DOHH2 (cell line): ENCODE measurements at regions not wholly inside any gene's neighbourhood (a gene's known extent, or its start where the extent isn't known, plus 50 kb on each side); places are given as distances from the start of the nearest gene placed in this dataset.

ENCODE experiments used
- H3F3A ChIP-seq: fragments of 200-600 bp; sonication (generic), shearing (Covaris generic); 2 replicates; pipeline ENCODE4 v1.6.0; 2016; ENCODE audit warnings: antibody characterized with exemption, mild to moderate bottlenecking; ENCODE audit not compliant: control insufficient read depth, insufficient read depth
- H3K27ac ChIP-seq: fragments of 200-600 bp; sonication (generic); 2 replicates; pipeline ENCODE4 v1.5.1; 2014; ENCODE audit warnings: low read depth, mild to moderate bottlenecking, low read length, moderate library complexity
- H3K27me3 ChIP-seq: fragments of 200-600 bp; sonication (generic); 2 replicates; pipeline ENCODE4 v1.6.1; 2014; ENCODE audit warnings: mild to moderate bottlenecking, low read length, mixed read lengths; ENCODE audit not compliant: control insufficient read depth
- H3K36me3 ChIP-seq: fragments of 200-600 bp; sonication (generic); 2 replicates; pipeline ENCODE4 v1.6.1; 2014; ENCODE audit warnings: mild to moderate bottlenecking, low read length, moderate library complexity, mixed read lengths; ENCODE audit not compliant: control insufficient read depth
- H3K4me1 ChIP-seq: fragments of 200-600 bp; sonication (generic); 2 replicates; pipeline ENCODE4 v1.6.1; 2014; ENCODE audit warnings: mild to moderate bottlenecking, low read length, mixed read lengths; ENCODE audit not compliant: control insufficient read depth
- H3K4me2 ChIP-seq: fragments of 200-600 bp; sonication (generic); 2 replicates; pipeline ENCODE4 v1.6.0; 2014; ENCODE audit warnings: mild to moderate bottlenecking, low read length, moderate library complexity
- H3K4me3 ChIP-seq: fragments of 200-600 bp; sonication (generic); 2 replicates; pipeline ENCODE4 v1.5.1; 2014; ENCODE audit warnings: mild to moderate bottlenecking, low read length, mixed read lengths
- H3K79me2 ChIP-seq: fragments of 200-600 bp; sonication (generic); 2 replicates; pipeline ENCODE4 v1.6.1; 2014; ENCODE audit warnings: mild to moderate bottlenecking, low read length, mixed read lengths; ENCODE audit not compliant: control insufficient read depth
- H3K9me2 ChIP-seq: fragments of 200-600 bp; sonication (generic); replicated peaks from 2 replicates; pipeline ENCODE4 v1.6.1; 2014; ENCODE audit warnings: mild to moderate bottlenecking, low read length, mixed read lengths; ENCODE audit not compliant: control insufficient read depth
- H3K9me3 ChIP-seq: fragments of 200-600 bp; sonication (generic); 2 replicates; pipeline ENCODE4 v1.6.1; 2014; ENCODE audit warnings: antibody characterized with exemption, low read length, mixed read lengths; ENCODE audit not compliant: control insufficient read depth, insufficient read depth
- H4K20me1 ChIP-seq: fragments of 200-600 bp; sonication (generic); 2 replicates; pipeline ENCODE4 v1.6.0; 2014; ENCODE audit warnings: low read depth, mild to moderate bottlenecking, antibody characterized with exemption, low read length, moderate library complexity; ENCODE audit not compliant: control insufficient read depth, insufficient read depth
- EZH2phosphoT487 ChIP-seq: fragments of 200-600 bp; sonication (generic); IDR thresholded peaks from 2 replicates; pipeline ENCODE4 v1.6.1; 2017; ENCODE audit warnings: borderline replicate concordance, mild to moderate bottlenecking, antibody characterized with exemption, low read length, moderate library complexity, mixed read lengths
- TF ChIP-seq, protein P1 (sequence below): fragments of 200-600 bp; sonication (generic); IDR thresholded peaks from one replicate; pipeline ENCODE4 v1.5.1; 2014; ENCODE audit warnings: antibody characterized with exemption, mild to moderate bottlenecking, low read depth, low read length; ENCODE audit not compliant: poor library complexity, severe bottlenecking

DNA sequence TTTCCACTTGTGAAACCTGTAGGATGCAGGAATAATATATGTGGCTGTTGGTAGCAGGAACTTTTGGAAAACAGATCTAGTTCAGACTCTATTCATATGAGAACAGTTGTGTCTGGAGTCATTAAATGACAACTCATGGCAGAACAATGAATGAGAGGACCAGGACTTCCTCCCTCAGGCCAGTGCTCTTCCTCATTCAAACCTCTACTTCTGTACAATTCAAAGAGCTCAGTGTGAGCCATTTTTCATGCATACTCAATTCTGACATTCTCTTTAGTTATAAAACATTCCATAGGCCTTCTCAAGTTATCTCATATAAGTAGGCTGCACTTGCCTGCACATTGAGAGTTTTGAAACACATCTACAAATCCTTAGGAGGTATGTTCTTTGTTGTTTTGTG is 1526.6 kb upstream of the FLRT2 start:
- Histone ChIP-seq H3K27me3 (no peaks in the 10 kb centered on the region), H3K27ac (no peak overlapping the region), H3K9me2 (no peaks in the 10 kb centered on the region), H3K4me1 (no peaks in the 10 kb centered on the region), H3K36me3 (no peaks in the 10 kb centered on the region), H4K20me1 (no peaks in the 10 kb centered on the region), H3K9me3 (no peaks in the 10 kb centered on the region), H3K4me2 (no peak overlapping the region), H3F3A (no peaks in the 10 kb centered on the region), H3K4me3 (no peak overlapping the region), H3K79me2 (no peaks in the 10 kb centered on the region)
- TF ChIP-seq, protein P1, sequence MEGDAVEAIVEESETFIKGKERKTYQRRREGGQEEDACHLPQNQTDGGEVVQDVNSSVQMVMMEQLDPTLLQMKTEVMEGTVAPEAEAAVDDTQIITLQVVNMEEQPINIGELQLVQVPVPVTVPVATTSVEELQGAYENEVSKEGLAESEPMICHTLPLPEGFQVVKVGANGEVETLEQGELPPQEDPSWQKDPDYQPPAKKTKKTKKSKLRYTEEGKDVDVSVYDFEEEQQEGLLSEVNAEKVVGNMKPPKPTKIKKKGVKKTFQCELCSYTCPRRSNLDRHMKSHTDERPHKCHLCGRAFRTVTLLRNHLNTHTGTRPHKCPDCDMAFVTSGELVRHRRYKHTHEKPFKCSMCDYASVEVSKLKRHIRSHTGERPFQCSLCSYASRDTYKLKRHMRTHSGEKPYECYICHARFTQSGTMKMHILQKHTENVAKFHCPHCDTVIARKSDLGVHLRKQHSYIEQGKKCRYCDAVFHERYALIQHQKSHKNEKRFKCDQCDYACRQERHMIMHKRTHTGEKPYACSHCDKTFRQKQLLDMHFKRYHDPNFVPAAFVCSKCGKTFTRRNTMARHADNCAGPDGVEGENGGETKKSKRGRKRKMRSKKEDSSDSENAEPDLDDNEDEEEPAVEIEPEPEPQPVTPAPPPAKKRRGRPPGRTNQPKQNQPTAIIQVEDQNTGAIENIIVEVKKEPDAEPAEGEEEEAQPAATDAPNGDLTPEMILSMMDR: no peak
- TF ChIP-seq EZH2phosphoT487: no peak

DNA sequence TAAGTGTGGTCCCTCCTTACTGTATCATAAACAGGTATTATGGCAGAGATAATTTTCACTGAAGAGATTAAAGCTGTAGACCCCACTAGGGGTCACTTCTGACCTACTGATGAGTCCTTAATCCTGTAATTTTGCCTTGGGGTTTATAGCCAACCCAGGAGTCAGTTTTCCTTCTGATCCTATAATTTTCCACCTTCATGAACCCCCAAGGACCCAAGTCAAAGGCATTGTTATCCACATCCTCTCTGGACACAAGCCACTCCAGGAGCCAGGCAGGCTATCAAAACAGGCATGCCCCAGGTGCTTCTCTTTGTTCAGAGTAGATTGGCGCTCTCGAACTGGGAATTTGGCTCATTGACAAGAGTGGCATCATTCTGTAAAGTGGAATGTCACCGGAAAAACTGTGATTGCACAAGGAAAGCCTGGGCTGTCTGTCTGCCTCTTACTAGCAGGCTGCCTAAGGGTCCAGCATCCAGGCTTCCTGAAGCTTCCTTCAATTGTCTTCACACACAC is 1523.2 kb upstream of the FLRT2 start:
- no peaks in the 10 kb centered on the region for H3K4me1 ChIP-seq
- TF ChIP-seq, protein P1: no peak
- TF ChIP-seq EZH2phosphoT487: no peak
- H3K27ac ChIP-seq: no peak overlapping the region
- no peak overlapping the region for H3K4me2 ChIP-seq
- H3K36me3 ChIP-seq: no peaks in the 10 kb centered on the region
- no peaks in the 10 kb centered on the region for H3K27me3 ChIP-seq
- H3K4me3 ChIP-seq: no peak overlapping the region
- H3F3A ChIP-seq: no peaks in the 10 kb centered on the region
- no peaks in the 10 kb centered on the region for H4K20me1 ChIP-seq
- no peaks in the 10 kb centered on the region for H3K9me2 ChIP-seq
- H3K9me3 ChIP-seq: no peaks in the 10 kb centered on the region
- no peaks in the 10 kb centered on the region for H3K79me2 ChIP-seq

DNA sequence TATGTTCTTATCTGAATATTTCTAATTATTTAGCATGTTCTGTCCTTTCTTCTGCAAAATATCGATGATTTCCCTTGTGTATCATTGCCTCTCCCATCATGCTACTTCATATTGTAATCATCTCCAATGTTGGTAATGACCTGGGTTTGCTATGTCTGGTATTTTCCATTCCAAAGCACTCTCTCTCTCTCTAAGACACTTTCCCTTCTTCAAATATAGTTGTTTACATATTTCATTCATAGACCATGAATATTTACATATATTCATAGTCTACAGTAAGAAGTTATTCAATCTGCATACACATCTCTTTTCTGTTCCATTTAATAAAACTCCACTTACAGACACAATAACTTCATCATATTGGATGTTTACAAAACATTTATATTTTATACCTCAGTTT is 1516.5 kb upstream of the FLRT2 start:
- no peaks in the 10 kb centered on the region for H3K36me3 ChIP-seq
- no peaks in the 10 kb centered on the region for H3K4me1 ChIP-seq
- no peaks in the 10 kb centered on the region for H3F3A ChIP-seq
- TF ChIP-seq, protein P1: no peak
- no peak for TF ChIP-seq EZH2phosphoT487
- H3K27me3 ChIP-seq: no peaks in the 10 kb centered on the region
- no peaks in the 10 kb centered on the region for H3K79me2 ChIP-seq
- no peak overlapping the region for H3K27ac ChIP-seq
- H3K4me2 ChIP-seq: no peak overlapping the region
- H4K20me1 ChIP-seq: no peaks in the 10 kb centered on the region
- H3K9me2 ChIP-seq: no peaks in the 10 kb centered on the region
- no peak overlapping the region for H3K4me3 ChIP-seq
- H3K9me3 ChIP-seq: no peaks in the 10 kb centered on the region

- H3K9me3 ChIP-seq: no peaks in the 10 kb centered on the region
- no peak for TF ChIP-seq EZH2phosphoT487
- TF ChIP-seq, protein P1: no peak
- H3K4me1 ChIP-seq: no peaks in the 10 kb centered on the region
- no peak overlapping the region for H3K27ac ChIP-seq
- no peaks in the 10 kb centered on the region for H3K9me2 ChIP-seq
- H3K4me3 ChIP-seq: no peak overlapping the region
- H3F3A ChIP-seq: no peaks in the 10 kb centered on the region
- no peaks in the 10 kb centered on the region for H3K79me2 ChIP-seq
- H3K4me2 ChIP-seq: no peak overlapping the region
- H3K36me3 ChIP-seq: no peaks in the 10 kb centered on the region
- H3K27me3 ChIP-seq: no peaks in the 10 kb centered on the region
- H4K20me1 ChIP-seq: no peaks in the 10 kb centered on the region
Measured at GRCh38 chr14:84017495-84017894, 1512.4 kb upstream of the FLRT2 start.
